WI38 (cell line): ENCODE measurements at regions not wholly inside any gene's neighbourhood (a gene's known extent, or its start where the extent isn't known, plus 50 kb on each side); places are given as distances from the start of the nearest gene placed in this dataset.

Source experiments
- H3K4me3 ChIP-seq: 2 replicates; pipeline ENCODE4 v1.5.1; 2011; ENCODE audit warnings: low read depth, mild to moderate bottlenecking, control low read depth, low read length
- TF ChIP-seq, protein P1 (sequence below): IDR thresholded peaks from 2 replicates; pipeline ENCODE4 v1.5.1; 2012; ENCODE audit warnings: low read depth, mild to moderate bottlenecking, control low read depth, low read length

DNA sequence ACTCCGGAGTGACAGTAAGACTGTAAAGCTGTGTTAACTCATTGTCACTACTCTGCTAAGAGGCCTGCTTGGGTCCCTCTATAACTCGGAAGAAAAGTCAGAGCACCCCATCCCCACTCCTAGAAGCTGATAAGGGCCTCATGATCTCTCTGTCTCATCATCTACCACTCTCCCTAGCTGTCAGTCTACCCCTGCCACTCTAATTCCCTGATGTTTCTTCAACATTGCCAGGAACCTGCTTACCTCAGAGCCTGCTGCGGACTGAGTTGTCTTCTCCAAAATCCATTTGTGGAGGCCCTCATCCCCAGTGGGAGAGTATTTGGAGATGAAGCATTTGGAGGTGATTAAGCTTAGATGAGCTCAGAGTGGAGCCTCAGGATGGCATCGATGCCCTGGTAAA is 1092.2 kb downstream of the TBC1D22A start:
- TF ChIP-seq, protein P1, sequence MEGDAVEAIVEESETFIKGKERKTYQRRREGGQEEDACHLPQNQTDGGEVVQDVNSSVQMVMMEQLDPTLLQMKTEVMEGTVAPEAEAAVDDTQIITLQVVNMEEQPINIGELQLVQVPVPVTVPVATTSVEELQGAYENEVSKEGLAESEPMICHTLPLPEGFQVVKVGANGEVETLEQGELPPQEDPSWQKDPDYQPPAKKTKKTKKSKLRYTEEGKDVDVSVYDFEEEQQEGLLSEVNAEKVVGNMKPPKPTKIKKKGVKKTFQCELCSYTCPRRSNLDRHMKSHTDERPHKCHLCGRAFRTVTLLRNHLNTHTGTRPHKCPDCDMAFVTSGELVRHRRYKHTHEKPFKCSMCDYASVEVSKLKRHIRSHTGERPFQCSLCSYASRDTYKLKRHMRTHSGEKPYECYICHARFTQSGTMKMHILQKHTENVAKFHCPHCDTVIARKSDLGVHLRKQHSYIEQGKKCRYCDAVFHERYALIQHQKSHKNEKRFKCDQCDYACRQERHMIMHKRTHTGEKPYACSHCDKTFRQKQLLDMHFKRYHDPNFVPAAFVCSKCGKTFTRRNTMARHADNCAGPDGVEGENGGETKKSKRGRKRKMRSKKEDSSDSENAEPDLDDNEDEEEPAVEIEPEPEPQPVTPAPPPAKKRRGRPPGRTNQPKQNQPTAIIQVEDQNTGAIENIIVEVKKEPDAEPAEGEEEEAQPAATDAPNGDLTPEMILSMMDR = no peak
- no peak overlapping the region for H3K4me3 ChIP-seq

DNA sequence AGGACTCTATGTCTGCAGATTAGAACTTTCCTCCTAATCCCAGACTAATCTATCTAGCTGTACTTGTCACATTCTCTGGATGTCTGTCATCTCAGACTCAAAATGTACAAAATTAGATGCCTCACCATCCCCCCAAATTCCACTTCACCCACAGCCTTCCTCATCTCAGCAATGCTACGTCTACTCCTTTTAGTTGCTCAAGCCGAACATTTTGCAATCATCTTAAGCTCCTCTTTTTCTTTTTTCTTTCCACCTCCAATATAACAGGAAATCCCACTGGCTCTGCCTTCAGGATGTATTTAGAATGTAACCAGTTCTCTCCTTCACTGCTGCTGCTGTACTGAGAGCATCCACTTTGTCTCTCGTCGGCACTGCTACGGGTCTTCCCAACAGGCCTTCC is 1091.8 kb downstream of the TBC1D22A start:
- TF ChIP-seq, protein P1 = no peak
- H3K4me3 ChIP-seq = no peak overlapping the region

DNA sequence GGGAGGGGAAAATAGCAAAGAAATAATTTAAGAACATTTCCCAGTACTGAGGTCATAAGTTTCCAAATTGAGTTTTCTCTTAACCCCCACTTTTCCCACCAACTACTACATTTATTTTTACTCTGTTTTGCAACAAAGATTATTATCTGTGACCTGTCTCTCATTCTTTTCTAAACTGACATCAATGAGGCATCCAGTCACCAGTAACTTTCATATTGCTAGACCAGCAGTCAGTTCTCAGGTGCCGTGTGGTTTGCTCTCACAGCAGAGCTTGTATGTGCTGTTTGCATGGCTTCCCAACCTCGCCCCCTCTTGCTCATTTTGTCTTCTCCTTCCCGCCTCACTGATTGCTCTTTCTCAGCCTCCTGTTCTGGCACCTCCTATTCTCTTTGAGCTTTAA is 1091.3 kb downstream of the TBC1D22A start:
- H3K4me3 ChIP-seq = no peak overlapping the region
- TF ChIP-seq, protein P1 = no peak

DNA sequence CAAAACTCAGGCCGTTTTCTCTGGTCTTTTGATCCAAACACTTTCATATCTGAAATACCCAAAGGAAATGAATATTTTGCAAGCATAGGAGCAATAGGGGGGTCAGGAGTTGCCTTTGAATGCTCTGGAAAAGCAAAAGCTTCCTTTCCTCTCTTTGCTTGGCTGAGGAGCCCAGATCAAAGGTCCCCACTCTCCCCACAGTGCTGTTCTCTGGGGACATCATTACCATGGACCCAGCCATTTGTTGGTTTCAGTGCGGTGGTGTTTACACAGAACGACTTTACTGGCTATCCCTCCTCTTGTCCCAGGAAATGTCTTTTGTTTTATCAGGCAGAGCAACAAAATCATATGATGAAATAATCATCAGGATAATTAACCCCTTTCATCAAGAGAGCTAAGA is 1089.1 kb downstream of the TBC1D22A start:
- no peak overlapping the region for H3K4me3 ChIP-seq
- TF ChIP-seq, protein P1 = no peak

DNA sequence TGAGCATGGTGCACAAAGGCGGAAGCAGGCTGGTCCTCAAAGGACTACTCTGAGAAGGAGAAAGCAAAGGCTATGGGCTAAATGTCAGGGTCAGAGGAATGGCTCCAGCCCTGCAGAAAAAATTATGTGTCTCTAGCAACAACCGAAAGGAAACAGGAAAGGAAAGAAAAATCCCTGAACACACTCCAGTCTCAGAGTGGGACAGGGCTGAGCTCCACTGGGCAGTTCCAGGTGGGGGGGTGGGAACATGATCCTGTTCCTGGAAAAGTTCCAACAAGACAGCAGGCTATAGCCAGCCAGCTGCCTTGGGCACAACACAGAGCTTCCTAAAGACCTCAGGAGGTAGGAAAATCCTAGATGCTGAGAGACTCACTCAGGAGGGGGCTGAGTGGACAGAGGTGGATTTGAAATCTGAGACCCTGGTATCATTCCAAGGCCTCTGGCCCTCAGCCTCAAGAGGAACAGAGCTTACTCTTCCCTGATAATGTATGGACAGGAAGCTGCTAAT is 1088.2 kb downstream of the TBC1D22A start:
- H3K4me3 ChIP-seq = no peak overlapping the region
- TF ChIP-seq, protein P1 = no peak

DNA sequence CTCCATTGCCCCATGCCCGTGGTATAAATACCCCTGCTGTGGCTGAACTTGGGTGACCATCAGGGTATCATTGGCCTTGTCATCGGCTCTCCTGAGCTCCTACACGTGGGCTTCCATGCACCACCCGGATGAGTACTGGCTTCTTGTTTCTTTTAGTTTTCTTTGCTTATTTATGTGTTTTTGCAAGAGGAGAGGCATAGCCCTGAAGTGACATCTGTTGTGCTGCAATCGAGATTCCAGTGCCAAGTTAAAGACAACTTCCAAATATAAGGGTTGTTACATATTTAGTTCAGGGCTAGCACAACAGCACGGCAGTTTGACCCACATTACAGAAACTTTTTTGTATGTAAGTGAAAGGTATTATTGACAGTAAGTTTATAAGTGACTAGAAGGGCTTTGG is 1087.1 kb downstream of the TBC1D22A start:
- no peak overlapping the region for H3K4me3 ChIP-seq
- TF ChIP-seq, protein P1 = no peak

DNA sequence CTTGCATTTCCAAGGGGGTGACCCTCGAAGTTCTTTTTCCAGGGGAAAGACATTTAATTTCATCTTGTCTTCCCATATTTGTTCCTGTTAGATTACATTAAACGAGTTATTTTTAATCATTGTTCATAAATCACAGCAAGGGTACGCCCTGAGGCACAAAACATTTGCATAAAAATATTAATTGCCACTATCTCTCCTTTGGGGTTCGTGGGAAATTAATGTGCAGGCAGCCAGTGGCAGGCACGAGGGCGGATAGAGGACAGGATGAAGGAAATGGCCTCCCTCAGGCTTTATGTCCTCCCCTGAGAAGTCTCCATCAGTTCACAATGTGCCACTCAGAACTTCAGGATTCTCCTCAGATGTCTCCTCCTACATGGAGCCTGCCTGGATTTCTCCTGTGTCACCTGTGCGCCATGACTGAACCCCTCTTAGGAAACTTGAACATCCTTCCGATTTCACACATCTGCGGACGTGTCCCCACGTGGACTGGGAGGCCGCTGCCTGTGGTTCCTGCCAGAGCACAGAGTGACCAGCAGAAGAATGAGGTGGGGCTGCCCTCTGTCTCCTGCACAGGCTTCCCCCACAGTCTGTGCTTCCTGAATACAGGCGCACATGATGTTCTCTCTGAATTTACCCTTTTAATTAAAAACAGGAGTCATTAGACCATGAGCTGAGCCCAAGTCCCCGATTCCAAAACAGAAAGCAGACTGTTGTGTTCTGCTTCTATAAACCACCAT is 1085.9 kb downstream of the TBC1D22A start:
- H3K4me3 ChIP-seq = no peak overlapping the region
- TF ChIP-seq, protein P1 = no peak
